HCT116 (cell line): ENCODE measurements at regions not wholly inside any gene's neighbourhood (a gene's known extent, or its start where the extent isn't known, plus 50 kb on each side); places are given as distances from the start of the nearest gene placed in this dataset.

Experiments
- ATF3 ChIP-seq: IDR thresholded peaks from 2 replicates; pipeline ENCODE4 v1.6.1; 2012
- CTCF ChIP-seq, 3 experiments: fragments of 200-600 bp in 1 of 3; sonication (generic) in 1 of 3; IDR thresholded peaks in 2 of 3; conservative IDR thresholded peaks in 1 of 3; 2 replicates each; pipeline ENCODE4 v1.5.1; 2012 to 2017; ENCODE audit warnings: low read depth in 2 of 3, low read length in 2 of 3, antibody characterized with exemption in 1 of 3, borderline replicate concordance in 1 of 3, control low read depth in 1 of 3, mild to moderate bottlenecking in 1 of 3, mixed read lengths in 1 of 3, mixed run types in 1 of 3, moderate library complexity in 1 of 3; ENCODE audit not compliant: insufficient read depth in 1 of 3
- EGR1 ChIP-seq: IDR thresholded peaks from 2 replicates; pipeline ENCODE4 v1.6.1; 2012; ENCODE audit warnings: low read depth
- EZH2 ChIP-seq: fragments of 200-600 bp; sonication (generic); IDR thresholded peaks from 2 replicates; pipeline ENCODE4 v1.6.1; 2017; ENCODE audit warnings: antibody characterized with exemption, mixed run types
- MAX ChIP-seq: IDR thresholded peaks from 2 replicates; pipeline ENCODE4 v1.6.1; 2012
- POLR2A ChIP-seq: IDR thresholded peaks from 2 replicates; pipeline ENCODE4 v1.7.0; 2011; ENCODE audit warnings: borderline replicate concordance; ENCODE audit not compliant: insufficient read depth, insufficient read length; ENCODE audit errors: extremely low read depth
- REST ChIP-seq: IDR thresholded peaks from 2 replicates; pipeline ENCODE4 v1.6.1; 2012; ENCODE audit warnings: low read depth
- SP1 ChIP-seq: IDR thresholded peaks from 2 replicates; pipeline ENCODE4 v1.6.1; 2012; ENCODE audit warnings: low read depth

GRCh38 chr7:56174875-56175760, 58.9 kb upstream of the NUPR2 start:
- TF ChIP-seq CTCF (IDR thresholded peaks at IDR 0.05 in 2 of 3, conservative IDR thresholded peaks at IDR 0.05 in 1 of 3; ENCODE audit: borderline replicate concordance in 1 of 3, insufficient read depth in 1 of 3, low read depth in 2 of 3, low read length in 2 of 3) (no peak), SP1 (no peak), REST (no peak), EGR1 (no peak), POLR2A (no peak), EZH2 (no peak), ATF3 (no peak), MAX (no peak)
